ENCODE measurements at regions not wholly inside any gene's neighbourhood (a gene's known extent, or its start where the extent isn't known, plus 50 kb on each side); places are given as distances from the start of the nearest gene placed in this dataset.
A peak's percentile ranks its signal among the peaks of the same experiment; 100 is the strongest.
"Not testable (repeated sequence)": the region's sequence is repeated elsewhere in the genome, so short reads cannot be mapped to it uniquely, and the experiment has no call there.

GRCh38 chr2:43010438-43011157 is 215.8 kb downstream of the ZFP36L2 start:
- DNase-seq: peak in 1 of 3 experiments; percentile 65

DNA sequence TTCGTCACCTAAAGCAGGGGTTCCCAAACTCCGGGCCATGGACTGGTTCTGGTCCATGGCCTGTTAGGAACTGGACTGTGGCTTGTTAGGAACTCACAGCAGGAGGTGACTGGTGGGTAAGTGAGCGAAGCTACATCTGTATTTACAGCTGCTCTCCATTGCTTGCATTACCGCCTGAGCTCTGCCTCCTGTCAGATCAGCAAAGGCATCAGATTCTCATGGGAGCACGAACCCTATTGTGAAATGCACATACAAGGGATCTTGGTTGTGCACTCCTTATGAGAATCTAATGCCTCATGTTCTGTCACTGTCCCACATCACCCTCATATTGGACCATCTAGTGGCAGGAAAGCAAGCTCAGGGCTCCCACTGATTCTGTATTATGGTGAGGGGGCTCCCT is 217.0 kb downstream of the ZFP36L2 start:
- DNase-seq: no peak

- DNase-seq: no peak
Measured at GRCh38 chr2:43008388-43008787, 216.0 kb upstream of the HAAO start.

DNA sequence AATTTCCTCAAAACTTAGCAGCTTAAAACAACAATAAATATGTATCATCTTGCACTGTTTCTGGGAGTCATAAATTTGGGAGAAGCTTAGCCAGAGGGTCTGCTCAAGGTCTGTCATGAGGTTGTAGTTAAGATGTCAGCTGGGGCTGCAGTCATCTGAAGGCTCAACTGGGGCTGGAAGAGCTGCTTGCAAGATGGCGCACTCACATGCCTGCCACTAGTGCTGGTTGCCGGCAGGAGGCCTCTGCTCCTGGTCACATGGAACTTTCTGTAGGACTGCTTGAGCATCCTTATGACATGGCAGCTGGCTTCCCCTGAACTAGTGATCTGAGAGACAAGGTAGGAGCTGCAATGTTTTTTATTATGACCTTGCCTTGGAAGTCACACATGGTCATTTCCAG is 215.5 kb upstream of the HAAO start:
- no peak for DNase-seq

- DNase-seq: no peak
Measured at GRCh38 chr2:43006834-43007543, 214.6 kb upstream of the HAAO start.

- DNase-seq: no peak
Measured at GRCh38 chr2:43005975-43006833, 213.8 kb upstream of the HAAO start.

DNA sequence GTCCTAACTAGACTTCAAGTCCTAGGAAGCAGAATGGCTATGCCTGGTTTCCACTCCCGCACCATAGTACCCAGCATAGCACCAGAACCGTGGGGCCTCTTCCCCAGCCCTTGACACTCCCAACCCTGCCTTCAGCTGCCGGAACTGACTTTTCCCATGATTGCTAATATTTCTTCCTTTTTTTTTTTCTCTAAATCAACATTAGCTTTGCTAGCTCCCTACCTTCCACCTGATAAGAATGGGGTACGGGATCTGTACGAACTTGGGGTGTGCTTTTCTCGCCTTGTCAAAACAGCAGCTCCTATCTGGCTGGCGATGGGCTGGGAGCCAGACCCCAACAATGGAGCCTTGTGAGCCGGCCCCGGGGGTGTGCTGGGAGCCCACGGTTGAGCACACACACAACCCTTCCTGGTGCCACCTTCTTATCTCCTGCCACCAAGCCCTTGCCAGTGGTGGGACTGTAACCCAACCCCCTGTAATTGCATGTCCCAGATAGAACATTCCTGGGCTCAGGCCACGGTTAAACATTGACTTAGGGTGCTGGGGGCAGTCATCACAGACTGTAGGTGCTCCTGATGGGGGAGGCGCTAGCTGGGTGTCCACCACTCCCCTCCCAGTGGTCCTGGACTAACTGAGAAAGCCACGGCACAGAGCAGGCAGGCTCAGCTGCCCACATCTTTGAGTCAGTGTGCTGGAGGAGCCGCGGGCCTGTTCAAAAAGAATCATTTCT is 213.0 kb upstream of the HAAO start:
- DNase-seq: no peak

- DNase-seq: no peak
Measured at GRCh38 chr2:43004879-43005244, 212.5 kb upstream of the HAAO start.

- DNase-seq: not testable (repeated sequence)
Measured at GRCh38 chr2:43004126-43004865, 211.9 kb upstream of the HAAO start.

DNA sequence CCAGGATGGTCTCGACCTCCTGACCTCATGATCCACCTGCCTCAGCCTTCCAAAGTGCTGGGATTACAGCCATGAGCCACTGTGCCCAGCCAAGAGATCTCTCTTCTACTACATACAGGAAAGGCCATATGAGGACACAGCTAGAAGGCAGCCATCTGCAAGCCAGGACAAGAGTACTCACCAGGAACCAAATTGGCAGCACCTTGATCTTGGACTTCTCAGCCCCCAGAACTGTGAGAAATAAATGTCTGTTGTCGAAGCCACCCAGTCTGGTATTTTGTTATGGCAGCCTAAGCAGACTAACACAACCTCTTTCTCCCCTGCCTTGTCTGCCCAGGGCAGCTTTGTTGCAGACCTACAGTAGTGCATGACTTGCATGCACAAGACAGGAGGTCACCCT is 211.3 kb upstream of the HAAO start:
- no peak for DNase-seq

- no peak for DNase-seq
Measured at GRCh38 chr2:43001787-43002468, 209.5 kb upstream of the HAAO start.

GRCh38 chr2:43001055-43001378 is 208.6 kb upstream of the HAAO start:
- no peak for DNase-seq

- DNase-seq: peak in 1 of 3 experiments; percentile 60
Measured at GRCh38 chr2:43000242-43001054, 208.1 kb upstream of the HAAO start.

GRCh38 chr2:42999856-43000241 is 207.5 kb upstream of the HAAO start:
- DNase-seq: peak in 1 of 3 experiments; percentile 59

GRCh38 chr2:42999391-42999841 is 207.0 kb upstream of the HAAO start:
- peak; percentile 15 to 83 (median 22) for DNase-seq

- no peak for DNase-seq
Measured at GRCh38 chr2:42998721-42999120, 206.3 kb upstream of the HAAO start.

GRCh38 chr2:42996528-42996927 is 204.1 kb upstream of the HAAO start:
- no peak for DNase-seq

DNA sequence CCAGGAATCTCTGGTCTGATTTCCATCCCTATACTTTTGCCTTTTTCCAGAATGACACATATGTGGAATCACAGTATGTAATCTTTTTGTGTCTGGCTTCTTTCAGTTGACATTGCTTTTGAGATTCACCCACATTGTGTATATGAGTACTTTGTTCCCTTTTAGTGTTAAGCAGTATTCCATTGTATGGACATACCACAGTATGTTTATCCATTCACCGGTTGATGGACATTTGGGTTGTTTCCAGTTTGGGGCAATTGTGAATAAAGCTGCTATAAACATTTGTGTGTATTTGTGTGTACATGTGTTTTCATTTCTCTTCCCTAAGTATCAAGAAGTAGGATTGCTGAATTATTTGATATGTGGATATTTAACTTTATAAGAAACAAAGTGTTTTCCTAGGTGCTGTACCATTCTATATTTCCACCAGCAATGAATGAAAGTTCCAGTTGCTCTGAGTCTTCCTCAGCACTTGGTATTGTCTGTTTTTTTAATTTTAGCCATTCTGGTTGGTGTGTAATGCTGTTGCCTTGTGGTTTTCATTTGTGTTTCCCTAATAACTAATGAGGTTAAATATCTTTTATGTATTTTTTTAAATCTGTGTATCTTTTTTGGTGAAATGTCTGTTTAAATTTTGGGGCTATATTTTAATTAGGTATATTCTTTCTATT is 203.5 kb upstream of the HAAO start:
- no peak for DNase-seq

GRCh38 chr2:42989283-42990081 is 197.1 kb upstream of the HAAO start:
- not testable (repeated sequence) for DNase-seq

Data from NCI-H1417 (cell line).